ENCODE measurements at regions not wholly inside any gene's neighbourhood (a gene's known extent, or its start where the extent isn't known, plus 50 kb on each side); places are given as distances from the start of the nearest gene placed in this dataset.

- TF ChIP-seq ESRRG (CRISPR knock-in tag; IDR thresholded peaks at IDR 0.05) (no peak), ZNF70 (CRISPR knock-in tag; IDR thresholded peaks at IDR 0.05) (no peak), BACH2 (CRISPR knock-in tag; IDR thresholded peaks at IDR 0.05; ENCODE audit: borderline replicate concordance) (no peak)
These were observed 235.5 kb upstream of the TBX3 start for GRCh38 chr12:114919479-114919878.
